DMS53 (cell line): ENCODE measurements at regions not wholly inside any gene's neighbourhood (a gene's known extent, or its start where the extent isn't known, plus 50 kb on each side); places are given as distances from the start of the nearest gene placed in this dataset.

ENCODE experiments used
- DNase-seq: peaks from one replicate; lab custom pipeline; 2025; lab: John Stamatoyannopoulos, UW

- DNase-seq = no peak
Measured at GRCh38 chr10:116792817-116793216, 50.5 kb upstream of the HSPA12A start.

GRCh38 chr10:116796469-116796868, 52.8 kb upstream of the ENO4 start:
- DNase-seq = no peak

GRCh38 chr10:116796910-116797513, 52.3 kb upstream of the ENO4 start:
- peak; percentile 85 for DNase-seq

- DNase-seq = no peak
Measured at GRCh38 chr10:116798859-116799258, 50.4 kb upstream of the ENO4 start.
